ENCODE measurements at regions not wholly inside any gene's neighbourhood (a gene's known extent, or its start where the extent isn't known, plus 50 kb on each side); places are given as distances from the start of the nearest gene placed in this dataset.

- no peak for ATAC-seq
- no peak overlapping the region for H3K27ac Mint-ChIP-seq
- no peaks in the 10 kb centered on the region for H3K27me3 Mint-ChIP-seq
- peaks cover 16% of the 10 kb centered on the region for H3K36me3 Mint-ChIP-seq
- H3K9me3 Mint-ChIP-seq: peaks cover 26% of the 10 kb centered on the region
- H3K4me3 Mint-ChIP-seq: no peak overlapping the region
- no peak for DNase-seq (ENCODE audit: low spot score)
- H3K4me1 Mint-ChIP-seq (ENCODE audit: low read depth in 2 of 2): peaks cover 3 to 4% of the 10 kb centered on the region in 2 donors
These were observed 312.9 kb upstream of the GIMD1 start for GRCh38 chr4:106681381-106681921.

- peaks cover 23% of the 10 kb centered on the region for H3K9me3 Mint-ChIP-seq
These were observed 310.5 kb upstream of the GIMD1 start for GRCh38 chr4:106679063-106679462.

GRCh38 chr4:106677213-106677612, 308.6 kb upstream of the GIMD1 start:
- H3K4me3 Mint-ChIP-seq: no peak overlapping the region

More at GRCh38 chr4:106679063-106679462, 310.5 kb upstream of the GIMD1 start:
- Mint-ChIP-seq H3K27ac (no peak overlapping the region), H3K36me3 (peaks cover 16% of the 10 kb centered on the region), H3K4me3 (no peak overlapping the region), H3K4me1 (ENCODE audit: low read depth in 2 of 2) (peaks cover 7 to 8% of the 10 kb centered on the region in 2 donors), H3K27me3 (no peaks in the 10 kb centered on the region)
- no peak for DNase-seq (ENCODE audit: low spot score)
- no peak for ATAC-seq

GRCh38 chr4:106676173-106676921, 307.8 kb upstream of the GIMD1 start:
- H3K27ac Mint-ChIP-seq: peak overlapping the region; percentile 79 to 84
- no peaks in the 10 kb centered on the region for H3K27me3 Mint-ChIP-seq
- peaks cover 18% of the 10 kb centered on the region for H3K9me3 Mint-ChIP-seq
- peaks cover 13% of the 10 kb centered on the region for H3K36me3 Mint-ChIP-seq
- peak; percentile 72 to 92 for ATAC-seq
- DNase-seq (ENCODE audit: low spot score): no peak
- peak overlapping the region; percentile 34 for H3K4me3 Mint-ChIP-seq
- peaks cover 7 to 8% of the 10 kb centered on the region in 2 donors for H3K4me1 Mint-ChIP-seq (ENCODE audit: low read depth in 2 of 2)

More at GRCh38 chr4:106677213-106677612, 308.6 kb upstream of the GIMD1 start:
- ATAC-seq (no peak), DNase-seq (ENCODE audit: low spot score) (no peak)
- Mint-ChIP-seq H3K4me1 (ENCODE audit: low read depth in 2 of 2) (peaks cover 7 to 8% of the 10 kb centered on the region in 2 donors), H3K27me3 (no peaks in the 10 kb centered on the region), H3K9me3 (peaks cover 23% of the 10 kb centered on the region), H3K27ac (peak overlapping the region; percentile 79 to 84), H3K36me3 (peaks cover 18% of the 10 kb centered on the region)

- peaks cover 23% of the 10 kb centered on the region for H3K36me3 Mint-ChIP-seq
- H3K4me1 Mint-ChIP-seq (ENCODE audit: low read depth in 2 of 2): peaks cover 4 to 6% of the 10 kb centered on the region in 2 donors
- no peaks in the 10 kb centered on the region for H3K27me3 Mint-ChIP-seq
- DNase-seq (ENCODE audit: low spot score) (no peak), ATAC-seq (no peak)
- H3K27ac Mint-ChIP-seq: no peak overlapping the region
- peaks cover 5% of the 10 kb centered on the region for H3K9me3 Mint-ChIP-seq
- H3K4me3 Mint-ChIP-seq: no peak overlapping the region
These were observed 303.1 kb upstream of the GIMD1 start for GRCh38 chr4:106671716-106672115.

- no peak for ATAC-seq
These were observed 302.4 kb upstream of the GIMD1 start for GRCh38 chr4:106670976-106671375.

GRCh38 chr4:106659371-106659770, 290.8 kb upstream of the GIMD1 start:
- Mint-ChIP-seq H3K4me1 (ENCODE audit: low read depth in 2 of 2) (no peaks in the 10 kb centered on the region), H3K36me3 (no peaks in the 10 kb centered on the region), H3K9me3 (peaks cover 10% of the 10 kb centered on the region), H3K4me3 (no peak overlapping the region), H3K27me3 (no peaks in the 10 kb centered on the region), H3K27ac (no peak overlapping the region)
- no peak for ATAC-seq
- DNase-seq (ENCODE audit: low spot score): no peak

More at GRCh38 chr4:106670976-106671375, 302.4 kb upstream of the GIMD1 start:
- peaks cover 5% of the 10 kb centered on the region for H3K9me3 Mint-ChIP-seq
- peaks cover 4 to 5% of the 10 kb centered on the region in 2 donors for H3K4me1 Mint-ChIP-seq (ENCODE audit: low read depth in 2 of 2)
- H3K4me3 Mint-ChIP-seq: no peak overlapping the region
- no peak for DNase-seq (ENCODE audit: low spot score)
- H3K36me3 Mint-ChIP-seq: peaks cover 23% of the 10 kb centered on the region
- H3K27ac Mint-ChIP-seq: no peak overlapping the region
- H3K27me3 Mint-ChIP-seq: no peaks in the 10 kb centered on the region

GRCh38 chr4:106652095-106652494, 283.5 kb upstream of the GIMD1 start:
- Mint-ChIP-seq H3K27ac (no peak overlapping the region), H3K36me3 (no peaks in the 10 kb centered on the region), H3K9me3 (peaks cover 7% of the 10 kb centered on the region), H3K4me1 (ENCODE audit: low read depth in 2 of 2) (no peaks in the 10 kb centered on the region), H3K27me3 (no peaks in the 10 kb centered on the region), H3K4me3 (no peak overlapping the region)
- DNase-seq (ENCODE audit: low spot score) (no peak), ATAC-seq (no peak)

- no peak for ATAC-seq
- H3K9me3 Mint-ChIP-seq: peaks cover 15% of the 10 kb centered on the region
- no peak overlapping the region for H3K4me3 Mint-ChIP-seq
These were observed 282.1 kb upstream of the GIMD1 start for GRCh38 chr4:106650701-106651100.

GRCh38 chr4:106647451-106647850, 278.9 kb upstream of the GIMD1 start:
- no peaks in the 10 kb centered on the region for H3K27me3 Mint-ChIP-seq
- peaks cover 21% of the 10 kb centered on the region for H3K9me3 Mint-ChIP-seq
- DNase-seq (ENCODE audit: low spot score) (no peak), ATAC-seq (no peak)
- H3K36me3 Mint-ChIP-seq: no peaks in the 10 kb centered on the region
- H3K27ac Mint-ChIP-seq: no peak overlapping the region
- H3K4me3 Mint-ChIP-seq: no peak overlapping the region
- H3K4me1 Mint-ChIP-seq (ENCODE audit: low read depth in 2 of 2): no peaks in the 10 kb centered on the region

More at GRCh38 chr4:106650701-106651100, 282.1 kb upstream of the GIMD1 start:
- Mint-ChIP-seq H3K4me1 (ENCODE audit: low read depth in 2 of 2) (no peaks in the 10 kb centered on the region), H3K27ac (no peak overlapping the region), H3K36me3 (no peaks in the 10 kb centered on the region), H3K27me3 (no peaks in the 10 kb centered on the region)
- DNase-seq (ENCODE audit: low spot score): no peak

GRCh38 chr4:106629268-106629625, 260.7 kb upstream of the GIMD1 start:
- Mint-ChIP-seq H3K9me3 (peaks cover 8% of the 10 kb centered on the region), H3K36me3 (no peaks in the 10 kb centered on the region), H3K4me3 (no peak overlapping the region), H3K27me3 (no peaks in the 10 kb centered on the region), H3K27ac (no peak overlapping the region), H3K4me1 (ENCODE audit: low read depth in 2 of 2) (no peaks in the 10 kb centered on the region)
- no peak for DNase-seq (ENCODE audit: low spot score)
- ATAC-seq: no peak

- Mint-ChIP-seq H3K27ac (no peak overlapping the region), H3K9me3 (peaks cover 8% of the 10 kb centered on the region)
These were observed 260.1 kb upstream of the GIMD1 start for GRCh38 chr4:106628586-106629267.

GRCh38 chr4:106627051-106627450, 258.5 kb upstream of the GIMD1 start:
- Mint-ChIP-seq H3K4me1 (ENCODE audit: low read depth in 2 of 2) (no peaks in the 10 kb centered on the region), H3K27ac (no peak overlapping the region), H3K9me3 (peaks cover 4% of the 10 kb centered on the region), H3K36me3 (no peaks in the 10 kb centered on the region), H3K27me3 (no peaks in the 10 kb centered on the region), H3K4me3 (no peak overlapping the region)
- ATAC-seq (no peak), DNase-seq (ENCODE audit: low spot score) (no peak)

More at GRCh38 chr4:106628586-106629267, 260.1 kb upstream of the GIMD1 start:
- Mint-ChIP-seq H3K36me3 (no peaks in the 10 kb centered on the region), H3K4me3 (no peak overlapping the region), H3K27me3 (no peaks in the 10 kb centered on the region), H3K4me1 (ENCODE audit: low read depth in 2 of 2) (no peaks in the 10 kb centered on the region)
- ATAC-seq: no peak
- no peak for DNase-seq (ENCODE audit: low spot score)

- Mint-ChIP-seq H3K4me3 (no peak overlapping the region), H3K27ac (no peak overlapping the region), H3K9me3 (no peaks in the 10 kb centered on the region), H3K27me3 (no peaks in the 10 kb centered on the region), H3K36me3 (no peaks in the 10 kb centered on the region), H3K4me1 (ENCODE audit: low read depth in 2 of 2) (no peaks in the 10 kb centered on the region)
- DNase-seq (ENCODE audit: low spot score) (no peak), ATAC-seq (no peak)
These were observed 256.1 kb upstream of the GIMD1 start for GRCh38 chr4:106624671-106625070.
